Stimulated activated effector memory CD8-positive, alpha-beta T cell treated with anti-CD3 and anti-CD28 coated beads, Interleukin-12 subunit alpha, Interleukin-12 subunit beta, amount 100 ng/mL, for 72 hours (primary cell): ENCODE measurements at regions not wholly inside any gene's neighbourhood (a gene's known extent, or its start where the extent isn't known, plus 50 kb on each side); places are given as distances from the start of the nearest gene placed in this dataset.

Source experiments
- ATAC-seq: fragments of 150-1000 bp; cut with Tn5 transposase; 2 replicates; pipeline ENCODE4 v1.10.0; 2021
- DNase-seq, 2 donors: peaks; one replicate each; pipeline ENCODE4 v3.0.0; 2021 to 2022; ENCODE audit warnings: low spot score in 2 of 2
- H3K27ac Mint-ChIP-seq: one replicate; pipeline ENCODE4 v1.8.0; 2022; ENCODE audit warnings: mild to moderate bottlenecking, mixed read lengths
- H3K36me3 Mint-ChIP-seq: one replicate; pipeline ENCODE4 v1.8.0; 2022; ENCODE audit warnings: mild to moderate bottlenecking, mixed read lengths
- H3K4me1 Mint-ChIP-seq: one replicate; pipeline ENCODE4 v1.8.0; 2022; ENCODE audit warnings: mixed read lengths
- H3K4me3 Mint-ChIP-seq: one replicate; pipeline ENCODE4 v1.8.0; 2022; ENCODE audit warnings: mild to moderate bottlenecking, mixed read lengths
- H3K9me3 Mint-ChIP-seq: one replicate; pipeline ENCODE4 v1.8.0; 2022; ENCODE audit warnings: mixed read lengths

DNA sequence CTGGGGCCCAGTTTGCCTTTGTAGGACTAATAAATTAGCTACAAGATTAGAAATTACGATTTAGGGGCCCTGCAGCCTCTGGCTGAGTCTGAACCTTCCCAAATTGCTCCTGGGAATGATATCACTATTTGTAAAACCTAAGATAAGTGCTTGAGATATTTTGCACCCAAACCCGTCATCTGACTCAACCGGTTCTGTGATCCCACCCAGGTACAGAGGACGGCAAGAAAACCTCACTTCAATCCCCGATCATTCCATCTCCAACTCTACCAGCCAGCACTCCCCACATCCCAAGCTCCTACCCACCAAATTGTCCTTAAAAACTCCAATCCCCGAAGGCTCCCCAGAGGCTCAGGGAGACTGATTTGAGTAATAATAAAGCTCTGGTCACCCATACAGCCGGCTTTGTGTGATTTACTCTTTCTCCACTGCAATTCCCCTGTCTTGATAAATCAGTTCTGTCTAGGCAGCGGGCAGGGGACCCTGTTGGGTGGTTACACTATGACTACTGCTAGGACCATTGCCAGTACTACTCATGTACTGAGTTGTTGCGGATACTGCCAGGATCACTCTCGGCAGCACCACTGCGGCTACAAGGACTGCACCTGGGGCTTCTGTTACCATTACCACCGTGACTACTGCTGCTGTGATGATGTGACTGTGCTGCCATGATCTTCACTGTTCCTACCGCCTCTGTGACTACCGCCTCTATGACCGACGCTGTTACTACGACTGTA, 73.1 kb downstream of the IRF8 start:
- no peaks in the 10 kb centered on the region for H3K9me3 Mint-ChIP-seq
- no peaks in the 10 kb centered on the region for H3K36me3 Mint-ChIP-seq
- DNase-seq, result no peak
- peak overlapping the region; percentile 71 for H3K27ac Mint-ChIP-seq
- H3K4me1 Mint-ChIP-seq, result peaks cover 21% of the 10 kb centered on the region
- ATAC-seq, result no peak
- H3K4me3 Mint-ChIP-seq, result no peak overlapping the region

DNA sequence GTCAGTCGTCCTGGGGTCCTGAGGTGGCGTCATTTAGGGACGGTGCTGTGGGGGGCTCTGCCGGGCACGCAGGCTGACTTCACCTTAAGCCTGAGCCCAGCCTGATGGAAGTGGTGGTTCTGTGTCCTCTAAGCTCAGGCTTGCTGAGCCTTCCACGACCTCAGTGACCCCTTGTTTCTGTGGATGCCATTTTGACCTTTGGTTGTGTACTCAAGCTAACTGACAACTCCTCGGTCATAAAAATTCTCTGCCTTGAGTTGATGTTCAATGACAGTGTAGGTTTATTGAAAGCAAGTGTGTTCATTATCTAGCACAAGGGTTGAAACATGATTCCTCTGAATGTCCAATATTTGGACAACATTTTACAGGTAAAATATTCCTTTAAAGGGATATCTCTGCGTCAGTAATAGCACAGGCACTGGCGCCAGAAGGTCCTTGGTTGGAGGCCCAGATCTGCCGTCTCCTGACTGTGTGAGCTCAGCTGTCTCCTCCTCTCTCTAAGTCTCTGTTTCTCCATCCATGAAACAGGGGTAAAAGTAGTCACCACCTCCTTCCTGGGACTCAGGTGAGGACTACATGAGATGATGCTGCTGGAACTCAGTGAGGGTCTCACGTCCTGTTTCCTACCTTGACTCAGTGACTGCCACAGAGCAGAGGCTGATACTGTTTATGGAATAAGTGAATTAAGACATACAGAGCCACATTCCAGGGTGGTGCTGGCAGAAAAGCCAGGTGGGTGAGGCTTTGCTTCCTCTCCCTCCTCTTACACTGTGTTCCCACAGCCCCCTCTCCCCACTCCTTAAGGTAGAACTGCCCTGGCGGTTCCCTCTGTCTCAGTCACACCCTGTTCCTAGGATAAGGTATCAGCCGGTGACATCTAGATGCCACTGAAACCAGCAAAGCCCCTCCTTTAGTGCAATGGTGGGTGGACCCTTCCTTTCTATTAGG, 75.7 kb downstream of the IRF8 start:
- Mint-ChIP-seq H3K9me3 (no peaks in the 10 kb centered on the region), H3K4me1 (peaks cover 18% of the 10 kb centered on the region), H3K4me3 (no peak overlapping the region), H3K27ac (no peak overlapping the region), H3K36me3 (no peaks in the 10 kb centered on the region)
- no peak for ATAC-seq
- no peak for DNase-seq

DNA sequence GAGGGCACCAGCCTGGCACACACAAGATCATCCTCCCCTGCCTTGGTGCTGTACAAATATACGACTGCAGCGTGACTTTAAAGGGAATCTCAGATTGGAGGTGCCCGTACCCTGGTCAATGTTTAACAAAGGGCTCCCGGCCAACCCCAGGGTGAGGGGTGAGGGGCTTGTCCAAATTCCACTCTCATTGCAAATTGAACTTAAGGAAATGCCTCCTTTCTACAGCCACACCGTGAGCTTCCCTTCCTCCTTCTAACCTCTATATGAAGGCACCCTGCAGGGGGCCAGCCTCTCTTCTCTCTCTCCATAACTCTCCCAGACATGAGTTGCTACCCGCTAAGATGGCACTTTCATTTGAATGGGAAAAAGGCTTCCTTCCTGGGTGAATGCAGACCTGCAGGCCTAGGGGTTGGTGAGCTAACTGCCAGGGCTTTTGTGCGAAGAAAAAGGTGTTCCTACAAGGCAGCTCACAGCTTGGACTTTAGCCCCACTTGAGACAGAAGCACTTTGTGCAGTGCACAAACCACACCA, 76.6 kb downstream of the IRF8 start:
- H3K4me1 Mint-ChIP-seq, result peaks cover 16% of the 10 kb centered on the region
- H3K27ac Mint-ChIP-seq, result no peak overlapping the region
- no peak for ATAC-seq
- no peaks in the 10 kb centered on the region for H3K36me3 Mint-ChIP-seq
- DNase-seq, result no peak
- no peak overlapping the region for H3K4me3 Mint-ChIP-seq
- H3K9me3 Mint-ChIP-seq, result no peaks in the 10 kb centered on the region

DNA sequence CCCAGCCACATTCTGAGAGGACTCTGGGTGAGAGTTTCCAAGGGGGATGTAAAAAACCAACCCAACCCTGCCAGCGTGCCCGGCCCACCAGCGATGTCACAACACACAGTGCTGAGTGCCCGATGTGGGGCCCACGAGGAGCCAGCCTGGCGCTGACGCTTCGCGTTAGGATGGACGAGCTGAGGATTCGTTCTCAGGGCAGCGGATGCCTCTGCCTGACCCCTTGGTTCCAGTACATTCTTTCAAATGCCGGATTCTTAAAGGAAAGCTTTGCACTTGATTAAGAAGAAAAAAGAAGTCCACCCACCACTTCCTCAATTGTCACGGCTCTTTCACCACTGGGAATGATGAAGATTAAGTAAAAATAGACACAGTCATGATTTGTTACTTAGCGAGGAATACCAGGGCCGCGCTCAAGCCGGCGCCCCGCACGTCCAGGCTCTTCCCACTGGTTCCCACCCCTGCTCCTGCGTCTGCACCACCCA, 79.4 kb downstream of the IRF8 start:
- no peak overlapping the region for H3K27ac Mint-ChIP-seq
- ATAC-seq, result no peak
- H3K36me3 Mint-ChIP-seq, result no peaks in the 10 kb centered on the region
- DNase-seq, result no peak
- H3K9me3 Mint-ChIP-seq, result no peaks in the 10 kb centered on the region
- H3K4me3 Mint-ChIP-seq, result no peak overlapping the region
- H3K4me1 Mint-ChIP-seq, result peaks cover 14% of the 10 kb centered on the region

DNA sequence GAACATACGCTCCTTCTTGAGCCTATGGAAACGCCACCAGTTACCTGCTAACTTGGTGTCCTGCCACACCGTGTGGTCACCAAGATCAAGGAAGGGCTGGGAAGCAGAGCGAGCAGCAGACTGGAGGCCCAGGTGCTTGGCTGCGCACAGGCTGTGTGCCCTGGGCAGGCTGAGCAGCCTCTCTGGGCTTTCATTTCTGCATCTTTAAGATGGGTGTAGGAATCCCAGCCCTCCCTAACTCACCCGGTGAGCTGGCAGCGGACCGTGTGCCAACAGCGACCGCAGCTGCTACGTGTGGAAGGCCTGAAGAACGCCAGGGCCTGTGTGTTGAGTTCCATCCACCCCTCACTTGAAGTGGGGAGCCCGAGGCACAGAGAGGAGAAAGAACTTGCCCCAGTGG, 80.0 kb downstream of the IRF8 start:
- Mint-ChIP-seq H3K4me3 (no peak overlapping the region), H3K36me3 (no peaks in the 10 kb centered on the region), H3K27ac (no peak overlapping the region), H3K9me3 (no peaks in the 10 kb centered on the region), H3K4me1 (peaks cover 14% of the 10 kb centered on the region)
- ATAC-seq (no peak), DNase-seq (no peak)

DNA sequence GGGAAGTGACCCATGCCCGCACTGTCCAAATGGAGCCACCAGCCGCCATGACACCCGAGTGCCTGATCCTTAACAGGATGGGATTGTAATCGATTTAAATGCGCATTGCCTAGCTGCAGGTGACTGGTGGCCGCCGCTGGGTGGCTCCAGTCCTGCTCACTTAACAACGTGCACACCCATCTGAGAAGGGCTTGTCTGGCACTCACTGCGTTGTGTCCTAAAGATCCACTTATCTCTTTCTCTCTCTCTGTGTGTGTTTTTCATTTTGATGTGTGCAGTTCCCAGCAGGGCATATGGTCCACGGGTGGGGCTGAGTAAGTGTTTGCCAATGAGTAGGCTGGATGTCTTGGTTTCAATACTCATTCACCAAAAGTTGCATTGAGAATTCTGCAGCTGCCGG, 80.6 kb downstream of the IRF8 start:
- Mint-ChIP-seq H3K36me3 (no peaks in the 10 kb centered on the region), H3K4me1 (peaks cover 19% of the 10 kb centered on the region), H3K4me3 (no peak overlapping the region), H3K9me3 (no peaks in the 10 kb centered on the region), H3K27ac (no peak overlapping the region)
- DNase-seq (no peak), ATAC-seq (peak; percentile 31)

DNA sequence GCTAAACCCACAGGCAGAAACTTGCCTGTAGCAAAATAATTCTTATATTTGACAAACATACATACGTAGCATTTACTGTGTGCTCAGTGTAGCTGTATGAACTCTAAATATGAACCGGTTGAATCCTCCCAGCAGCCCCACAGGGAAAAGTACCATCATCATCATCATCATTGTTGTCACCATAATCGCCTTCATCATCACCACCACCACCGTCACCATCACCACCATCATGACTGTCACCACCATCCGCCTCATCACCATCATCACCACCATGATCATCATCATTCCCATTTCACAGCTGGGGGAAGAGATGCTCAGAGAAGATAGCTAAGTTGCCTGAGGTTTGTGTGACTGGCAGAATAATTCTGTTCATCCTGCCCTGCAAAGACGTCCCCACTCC, 81.7 kb downstream of the IRF8 start:
- Mint-ChIP-seq H3K27ac (no peak overlapping the region), H3K4me1 (peaks cover 30% of the 10 kb centered on the region), H3K9me3 (no peaks in the 10 kb centered on the region), H3K36me3 (no peaks in the 10 kb centered on the region), H3K4me3 (no peak overlapping the region)
- ATAC-seq (no peak), DNase-seq (no peak)

DNA sequence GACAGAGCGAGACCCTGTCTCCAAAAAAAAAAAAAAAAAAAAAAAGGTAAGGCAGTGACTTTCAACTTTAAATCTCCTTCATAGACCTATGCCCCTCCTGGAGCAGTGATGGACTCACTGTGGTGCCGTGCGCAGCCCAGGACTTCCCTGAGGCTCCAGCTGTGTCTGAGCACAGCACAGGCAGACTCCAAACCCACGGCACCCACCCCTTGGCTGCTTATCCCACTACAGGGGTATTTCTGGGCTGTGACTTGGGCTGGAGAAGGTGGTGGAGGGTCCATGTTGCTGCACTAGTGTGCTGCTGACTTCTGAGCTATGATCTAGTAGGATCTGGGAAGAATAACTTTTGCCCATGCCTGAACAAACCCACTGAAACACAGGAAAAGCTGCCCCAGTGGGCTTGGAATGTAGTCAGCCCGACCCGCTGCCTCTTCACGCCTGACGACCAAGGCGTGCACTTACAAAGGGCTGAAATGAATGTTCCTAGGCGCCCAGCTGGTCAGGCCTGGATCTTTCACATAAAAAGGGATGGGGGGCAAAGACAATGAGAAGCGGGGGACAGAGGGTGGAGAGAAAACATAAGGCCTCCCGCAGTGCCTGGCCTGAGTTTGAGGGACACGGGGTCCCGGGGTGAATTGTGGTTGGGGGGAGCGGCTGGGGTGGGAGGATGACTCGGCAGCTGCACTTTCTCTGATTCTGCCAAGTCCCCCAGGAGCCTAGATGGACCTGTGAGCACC, 83.0 kb downstream of the IRF8 start:
- Mint-ChIP-seq H3K4me3 (no peak overlapping the region), H3K27ac (no peak overlapping the region), H3K9me3 (no peaks in the 10 kb centered on the region), H3K36me3 (no peaks in the 10 kb centered on the region), H3K4me1 (peaks cover 40% of the 10 kb centered on the region)
- ATAC-seq (no peak), DNase-seq (no peak)

DNA sequence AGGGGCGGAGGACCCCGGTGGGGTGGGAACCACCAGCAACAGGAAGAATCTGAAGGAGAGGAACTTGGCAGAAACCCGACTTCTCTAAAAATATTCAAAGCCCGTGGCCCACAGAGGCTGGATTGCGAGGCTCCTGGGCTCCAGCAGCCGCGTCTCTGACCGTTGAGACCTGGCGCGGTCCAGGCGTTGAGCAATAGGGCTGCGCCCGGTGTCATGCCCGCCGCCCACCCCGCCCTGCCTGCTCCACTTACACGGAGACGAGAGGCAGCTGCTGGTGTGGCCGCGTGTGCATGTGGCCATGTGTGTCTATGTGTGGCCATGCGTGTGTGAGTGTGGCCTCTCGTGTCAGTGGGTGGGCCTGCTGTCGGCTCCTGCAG, 83.6 kb downstream of the IRF8 start:
- Mint-ChIP-seq H3K27ac (no peak overlapping the region), H3K4me1 (peaks cover 45% of the 10 kb centered on the region), H3K9me3 (no peaks in the 10 kb centered on the region), H3K36me3 (no peaks in the 10 kb centered on the region), H3K4me3 (no peak overlapping the region)
- DNase-seq (no peak), ATAC-seq (no peak)

DNA sequence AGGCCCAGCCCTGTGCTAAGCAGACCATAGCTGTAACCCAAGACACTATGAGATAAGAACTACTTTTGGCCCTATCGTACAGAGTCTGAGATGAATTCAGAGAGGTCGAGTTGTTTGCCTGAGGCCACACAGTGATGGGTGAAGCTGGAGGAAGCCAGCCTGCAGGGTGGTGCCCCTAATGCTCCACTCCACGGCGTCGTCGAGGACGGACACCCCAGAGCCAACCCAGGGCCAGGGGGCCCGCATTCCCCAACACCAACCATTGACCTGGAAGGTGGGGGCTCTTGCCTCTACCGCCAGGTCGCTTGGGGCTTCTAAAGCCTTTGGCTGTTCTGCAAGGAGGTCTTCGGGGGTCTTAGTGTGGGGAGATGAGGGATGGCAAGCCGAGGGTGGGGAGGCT, 84.1 kb downstream of the IRF8 start:
- Mint-ChIP-seq H3K27ac (no peak overlapping the region), H3K4me3 (no peak overlapping the region), H3K36me3 (no peaks in the 10 kb centered on the region), H3K4me1 (peaks cover 49% of the 10 kb centered on the region), H3K9me3 (no peaks in the 10 kb centered on the region)
- ATAC-seq (no peak), DNase-seq (no peak)

DNA sequence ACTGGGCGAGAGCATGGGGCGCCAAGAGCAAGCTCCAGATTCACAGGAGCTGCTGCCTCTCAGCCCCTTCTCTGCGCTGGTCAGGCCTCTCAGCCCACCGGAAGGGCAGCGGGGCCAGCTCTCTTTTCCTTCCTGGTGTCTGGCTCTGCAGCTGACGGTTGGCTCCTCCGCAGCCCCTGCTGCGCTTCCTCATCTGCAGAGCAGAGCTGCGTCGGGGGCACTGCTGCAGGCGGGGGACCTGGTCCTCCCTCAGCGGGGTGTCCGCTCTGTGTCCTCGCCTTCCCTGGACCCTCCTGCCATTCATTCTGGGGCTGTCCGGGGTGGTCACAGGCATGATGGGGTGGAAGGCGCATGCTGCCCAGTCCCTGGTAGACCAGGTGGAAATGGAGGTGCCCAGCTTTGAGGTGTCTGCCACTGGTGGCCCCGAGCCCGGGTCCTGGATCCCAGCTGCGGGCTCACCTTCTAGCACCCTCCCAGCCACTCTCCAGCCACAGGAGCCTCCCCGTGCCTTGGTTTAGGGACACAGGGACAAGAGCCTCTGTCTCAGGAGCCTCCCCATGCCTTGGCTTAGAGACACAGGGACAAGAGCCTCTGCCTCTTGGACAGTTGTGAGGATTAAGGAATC, 84.8 kb downstream of the IRF8 start:
- Mint-ChIP-seq H3K27ac (no peak overlapping the region), H3K36me3 (no peaks in the 10 kb centered on the region), H3K4me3 (no peak overlapping the region), H3K4me1 (peaks cover 55% of the 10 kb centered on the region), H3K9me3 (no peaks in the 10 kb centered on the region)
- DNase-seq, result no peak
- no peak for ATAC-seq

DNA sequence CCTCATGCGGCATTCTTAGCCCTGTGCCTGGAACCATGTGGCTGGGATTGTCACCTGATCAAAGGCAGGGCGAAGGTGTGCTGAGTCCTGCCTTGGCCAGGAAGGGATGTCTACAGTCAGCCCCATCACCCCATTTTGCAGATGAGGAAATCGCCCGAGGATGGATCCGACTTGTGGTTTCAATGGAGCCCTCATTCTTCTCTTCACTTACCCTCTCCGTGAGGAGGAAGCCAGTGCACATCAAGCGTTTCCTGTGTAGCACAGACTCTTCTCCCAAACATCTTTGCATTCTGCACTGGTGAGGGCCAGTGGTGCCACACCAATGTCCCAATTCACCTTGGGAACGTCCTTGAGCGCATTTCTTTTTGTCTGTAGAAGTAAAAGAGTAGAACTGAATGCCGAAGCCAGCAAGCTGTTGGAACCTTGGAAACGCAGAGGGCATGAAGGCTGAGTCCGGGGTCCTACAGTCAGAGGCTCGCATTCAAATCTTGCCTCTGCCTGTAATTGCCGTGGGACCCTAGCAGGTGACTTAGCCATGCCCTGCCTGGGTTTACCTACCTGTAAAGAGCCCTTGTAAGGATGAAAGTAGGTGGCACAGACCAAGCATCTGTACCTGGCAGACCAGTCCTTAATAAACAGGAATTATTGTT, 85.4 kb downstream of the IRF8 start:
- no peak for ATAC-seq
- H3K4me3 Mint-ChIP-seq, result peak overlapping the region; percentile 32
- H3K4me1 Mint-ChIP-seq, result peaks cover 57% of the 10 kb centered on the region

DNA sequence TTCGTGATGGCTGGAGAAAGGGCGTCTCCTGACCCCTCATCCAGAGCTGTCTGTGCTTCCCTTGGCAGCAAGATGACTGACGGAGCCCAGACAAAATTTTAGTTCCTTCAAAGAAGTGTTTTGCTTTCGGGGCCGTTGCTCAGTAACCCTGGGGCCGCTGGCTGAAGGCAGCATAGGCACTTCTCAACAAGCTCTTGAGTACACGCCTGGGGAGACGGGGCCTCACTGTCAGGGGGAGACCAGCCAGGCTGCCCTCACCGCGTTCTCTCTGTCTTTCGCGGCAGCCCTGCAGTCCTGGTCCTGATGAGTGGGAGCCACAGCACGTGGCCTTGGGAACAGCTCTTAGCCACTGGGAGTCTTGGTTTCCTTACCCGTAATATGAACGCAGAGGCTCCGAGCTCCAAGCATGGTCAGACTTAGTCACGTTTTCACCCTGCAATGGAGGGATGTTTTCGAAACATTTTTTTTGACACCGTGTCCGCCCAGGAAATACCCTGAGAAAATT, 86.0 kb downstream of the IRF8 start:
- no peaks in the 10 kb centered on the region for H3K36me3 Mint-ChIP-seq
- ATAC-seq, result no peak
- no peaks in the 10 kb centered on the region for H3K9me3 Mint-ChIP-seq
- peak overlapping the region; percentile 32 for H3K4me3 Mint-ChIP-seq
- DNase-seq, result no peak
- no peak overlapping the region for H3K27ac Mint-ChIP-seq
- H3K4me1 Mint-ChIP-seq, result peaks cover 57% of the 10 kb centered on the region

More for the DNA sequence above, 85.4 kb downstream of the IRF8 start:
- Mint-ChIP-seq H3K9me3 (no peaks in the 10 kb centered on the region), H3K27ac (no peak overlapping the region), H3K36me3 (no peaks in the 10 kb centered on the region)
- no peak for DNase-seq
